K562 (cell line): ENCODE measurements at regions not wholly inside any gene's neighbourhood (a gene's known extent, or its start where the extent isn't known, plus 50 kb on each side); places are given as distances from the start of the nearest gene placed in this dataset.

Experiments
- ATAC-seq: fragments of 200-7000 bp; cut with Tn5 transposase; 3 replicates; pipeline ENCODE4 v1.9.1; 2020; ENCODE audit warnings: moderate library complexity
- BruUV-seq: library from RNA; stranded (reverse); fragments of 400-500 nt; replicated peaks from 2 replicates; lab custom pipeline; 2021; lab: Mats Ljungman, UMichigan
- CTCF ChIA-PET: fragments of 300-600 bp; formaldehyde crosslinking; extraction: SDS; loops from one replicate; lab custom pipeline; 2021; ENCODE audit warnings: low intra/inter-chr PET ratio; lab: Yijun Ruan, JAX
- POLR2A ChIA-PET: fragments of 300-600, 350-650 bp; sonication (Branson Sonifier 250); formaldehyde crosslinking; extraction: SDS; loops from one replicate; lab custom pipeline; 2021; ENCODE audit warnings: antibody characterized with exemption, inconsistent platforms; lab: Yijun Ruan, JAX
- DNase-seq, 4 experiments: peaks; one replicate each; pipeline versions ENCODE4 v3.0.0 to v3.0.0-alpha.2; 2011 to 2018; ENCODE audit warnings: low spot score in 3 of 4, mixed read lengths in 3 of 4; ENCODE audit errors: extremely low read depth in 1 of 4
- FAIRE-seq: peaks from 2 replicates; lab custom pipeline; 2011; peaks lifted over from hg19 to GRCh38; lab: Jason Lieb, UNC
- H2AFZ ChIP-seq: 2 replicates; pipeline ENCODE4 v1.6.0; 2011; ENCODE audit warnings: low read depth, low read length, control low read depth, inconsistent platforms
- H3K27ac ChIP-seq: fragments of 200-600 bp; 3 replicates; pipeline ENCODE4 v1.8.0; 2011; ENCODE audit warnings: low read depth, mild to moderate bottlenecking, control low read depth, inconsistent platforms, low read length, moderate library complexity, mixed read lengths; ENCODE audit errors: extremely low read depth
- H3K27me3 ChIP-seq, 2 experiments: fragments of 300-600 bp in 1 of 2; 2 replicates in 1 of 2; 3 replicates in 1 of 2; pipeline versions ENCODE4 v1.6.0 to v1.8.0; 2011; ENCODE audit warnings: inconsistent platforms in 2 of 2, low read length in 2 of 2, mild to moderate bottlenecking in 1 of 2, mixed read lengths in 1 of 2, moderate library complexity in 1 of 2; ENCODE audit not compliant: control insufficient read depth in 2 of 2, insufficient read depth in 2 of 2
- H3K36me3 ChIP-seq: fragments of 300-600 bp; 3 replicates; pipeline ENCODE4 v1.8.0; 2011; ENCODE audit warnings: mild to moderate bottlenecking, low read length, inconsistent platforms; ENCODE audit not compliant: control insufficient read depth, insufficient read depth
- H3K4me1 ChIP-seq, 2 experiments: fragments of 200-600 bp in 1 of 2; replicated peaks in 1 of 2; 2 replicates in 1 of 2; 3 replicates in 1 of 2; pipeline versions ENCODE4 v1.5.1 to v1.8.0; 2011; ENCODE audit warnings: inconsistent platforms in 2 of 2, low read length in 2 of 2, mild to moderate bottlenecking in 1 of 2, mixed read lengths in 1 of 2, moderate library complexity in 1 of 2; ENCODE audit not compliant: control insufficient read depth in 2 of 2, insufficient read depth in 2 of 2
- H3K4me2 ChIP-seq: 2 replicates; pipeline ENCODE4 v1.6.1; 2011; ENCODE audit warnings: low read length, control low read depth, inconsistent platforms, mixed read lengths; ENCODE audit not compliant: insufficient read depth
- H3K4me3 ChIP-seq: fragments of 200-600 bp; sonication (generic), shearing (Covaris generic); 2 replicates; pipeline ENCODE4 v1.5.1; 2016; ENCODE audit warnings: control low read depth, inconsistent platforms
- H3K79me2 ChIP-seq: fragments of 200-600 bp; 3 replicates; pipeline ENCODE4 v1.8.0; 2011; ENCODE audit warnings: low read length, inconsistent platforms; ENCODE audit not compliant: control insufficient read depth, insufficient read depth
- H3K9ac ChIP-seq, 2 experiments: 2 replicates each; pipeline versions ENCODE4 v1.6.0 to v1.6.1; 2011; ENCODE audit warnings: low read depth in 2 of 2, low read length in 2 of 2, control low read depth in 1 of 2, inconsistent platforms in 1 of 2, mild to moderate bottlenecking in 1 of 2, mixed read lengths in 1 of 2; ENCODE audit not compliant: insufficient read depth in 1 of 2
- H3K9me1 ChIP-seq: one replicate; pipeline ENCODE4 v1.6.0; 2011; ENCODE audit warnings: inconsistent platforms, mild to moderate bottlenecking, low read length, moderate library complexity; ENCODE audit not compliant: control insufficient read depth, insufficient read depth
- H3K9me3 ChIP-seq: replicated peaks from 2 replicates; pipeline ENCODE4 v1.5.1; 2011; ENCODE audit warnings: low read depth, low read length, inconsistent platforms; ENCODE audit not compliant: control insufficient read depth, insufficient read depth
- H4K20me1 ChIP-seq: replicated peaks from 2 replicates; pipeline ENCODE4 v1.6.1; 2011; ENCODE audit warnings: low read length, inconsistent platforms, mixed read lengths; ENCODE audit not compliant: control insufficient read depth, insufficient read depth
- CBX2 ChIP-seq: fragments of 200-600 bp; sonication (generic); IDR thresholded peaks from one replicate; pipeline ENCODE4 v1.6.1; 2012; ENCODE audit warnings: mild to moderate bottlenecking, low read length, inconsistent platforms; ENCODE audit not compliant: insufficient read depth, poor library complexity, severe bottlenecking
- CC2D1A ChIP-seq: fragments of 450-650 bp; IDR thresholded peaks from 2 replicates; pipeline ENCODE4 v1.6.1; 2017; ENCODE audit warnings: mild to moderate bottlenecking
- FIP1L1 ChIP-seq: fragments of 200-400 bp; formaldehyde crosslinking; IDR thresholded peaks from 2 replicates; pipeline ENCODE4 v1.6.1; 2018; ENCODE audit warnings: mild to moderate bottlenecking, low read depth, low read length; ENCODE audit not compliant: poor library complexity, severe bottlenecking
- LCOR ChIP-seq: sonication (generic); formaldehyde crosslinking; IDR thresholded peaks from 2 replicates; pipeline ENCODE4 v1.8.0; 2022; ENCODE audit warnings: mild to moderate bottlenecking, missing genetic modification reagents
- MCM7 ChIP-seq, 2 experiments: fragments of 450-650 bp; IDR thresholded peaks; 2 replicates each; pipeline ENCODE4 v1.6.1; 2016 to 2018
- RB1 ChIP-seq: fragments of 450-650 bp; IDR thresholded peaks from 2 replicates; pipeline ENCODE4 v1.6.1; 2017; ENCODE audit warnings: low read depth, mild to moderate bottlenecking
- RBM17 ChIP-seq: fragments of 200-400 bp; formaldehyde crosslinking; IDR thresholded peaks from 2 replicates; pipeline ENCODE4 v1.6.1; 2017; ENCODE audit warnings: low read depth, mild to moderate bottlenecking, low read length, borderline replicate concordance
- RCOR1 ChIP-seq, 2 experiments: IDR thresholded peaks; 2 replicates each; pipeline ENCODE4 v1.6.1; 2012; ENCODE audit warnings: low read depth in 2 of 2, low read length in 2 of 2, borderline replicate concordance in 1 of 2, improper control_type of control experiment in 1 of 2
- RREB1 ChIP-seq: fragments of 250-450 bp; sonication (Bioruptor Pico); IDR thresholded peaks from 2 replicates; pipeline ENCODE4 v1.4.0; 2020
- SAFB ChIP-seq: fragments of 200-400 bp; formaldehyde crosslinking; IDR thresholded peaks from 2 replicates; pipeline ENCODE4 v1.6.1; 2017; ENCODE audit warnings: low read depth, low read length, borderline replicate concordance
- ZBTB1 ChIP-seq: sonication (generic); formaldehyde crosslinking; IDR thresholded peaks from 2 replicates; pipeline ENCODE4 v1.8.1; 2023; ENCODE audit warnings: missing genetic modification reagents, low read depth, mild to moderate bottlenecking, borderline replicate concordance
- ZC3H11A ChIP-seq: IDR thresholded peaks from 2 replicates; pipeline ENCODE4 v1.6.1; 2012; ENCODE audit warnings: low read depth, low read length, improper control_type of control experiment
- WGBS: fragments of 100-300 bp; shearing (Covaris generic); methylation state at CpG from one replicate; pipeline ENCODE4 v1.1.6; 2016; ENCODE audit warnings: low coverage, mixed read lengths; ENCODE audit not compliant: insufficient coverage; ENCODE audit errors: missing lambda C conversion rate; 5-methylcytosine and 5-hydroxymethylcytosine counted together
- in situ Hi-C: fragments of 300-500 bp; cut with MboI; formaldehyde crosslinking; loops from 4 replicates; pipeline ENCODE4 v1.15.0; 2018; ENCODE audit warnings: inconsistent platforms, mixed read lengths
- intact Hi-C: fragments of 100-400 bp; cut with micrococcal nuclease; formaldehyde crosslinking; loops from 2 replicates; pipeline ENCODE4 v1.14.2; 2022
- TF ChIP-seq, protein P1 (sequence below): fragments of 250-450 bp; sonication (Bioruptor Pico); IDR thresholded peaks from 2 replicates; pipeline ENCODE4 v1.8.0; 2021; ENCODE audit warnings: moderate library complexity, mild to moderate bottlenecking, inconsistent platforms
- TF ChIP-seq, protein P2 (sequence below), 3 experiments: fragments of 200-800 bp in 1 of 3; sonication (Bioruptor generic) in 1 of 3; sonication (generic) in 1 of 3; formaldehyde crosslinking in 1 of 3; IDR thresholded peaks; 2 replicates each; pipeline versions ENCODE4 v1.6.1 to v1.8.0; 2016 to 2022; ENCODE audit warnings: mild to moderate bottlenecking in 2 of 3, missing compliant biosample characterization in 2 of 3, missing genetic modification characterization in 2 of 3, missing genetic modification reagents in 1 of 3
- TF ChIP-seq, protein P3 (sequence below), 2 experiments: fragments of 450-650 bp in 1 of 2; sonication (generic) in 1 of 2; formaldehyde crosslinking in 1 of 2; IDR thresholded peaks in 1 of 2; conservative IDR thresholded peaks in 1 of 2; 2 replicates each; pipeline versions ENCODE4 v1.6.1 to v1.8.1; 2016 to 2023; ENCODE audit warnings: mild to moderate bottlenecking in 2 of 2, moderate library complexity in 2 of 2, inconsistent platforms in 1 of 2, missing genetic modification reagents in 1 of 2

GRCh38 chr12:84627593-84627992 is 285.0 kb downstream of the SLC6A15 start:
- Histone ChIP-seq H3K9me3 (no peaks in the 10 kb centered on the region), H3K27ac (no peak overlapping the region), H3K4me1 (no peaks in the 10 kb centered on the region), H3K27me3 (no peaks in the 10 kb centered on the region), H3K36me3 (no peaks in the 10 kb centered on the region), H3K4me3 (no peak overlapping the region), H3K4me2 (no peak overlapping the region), H4K20me1 (no peaks in the 10 kb centered on the region), H3K9ac (no peak overlapping the region), H2AFZ (no peak overlapping the region), H3K79me2 (no peaks in the 10 kb centered on the region), H3K9me1 (no peaks in the 10 kb centered on the region)
- CTCF ChIA-PET, result no interaction called here
- ATAC-seq, result no peak
- 6% methylated on average over 3 of the region's 3 CpGs for WGBS
- FAIRE-seq, result no peak
- no TSS peak for BruUV-seq
- DNase-seq, result no peak
- in situ Hi-C loops, result no loop called here
- POLR2A ChIA-PET, result no interaction called here
- intact Hi-C loops, result no loop called here
- TF ChIP-seq RREB1 (CRISPR knock-in tag), result no peak
- TF ChIP-seq SAFB, result no peak
- TF ChIP-seq RBM17, result no peak
- no peak for TF ChIP-seq CC2D1A
- TF ChIP-seq FIP1L1, result no peak
- TF ChIP-seq RB1, result no peak
- TF ChIP-seq, protein P1, sequence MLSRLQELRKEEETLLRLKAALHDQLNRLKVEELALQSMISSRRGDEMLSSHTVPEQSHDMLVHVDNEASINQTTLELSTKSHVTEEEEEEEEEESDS (CRISPR knock-in tag), result no peak
- TF ChIP-seq, protein P2, sequence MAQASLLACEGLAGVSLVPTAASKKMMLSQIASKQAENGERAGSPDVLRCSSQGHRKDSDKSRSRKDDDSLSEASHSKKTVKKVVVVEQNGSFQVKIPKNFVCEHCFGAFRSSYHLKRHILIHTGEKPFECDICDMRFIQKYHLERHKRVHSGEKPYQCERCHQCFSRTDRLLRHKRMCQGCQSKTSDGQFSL (CRISPR knock-in tag; IDR thresholded peaks at IDR 0.05), result no peak
- TF ChIP-seq, protein P2 (tag; IDR thresholded peaks at IDR 0.05), result no peak
- no peak for TF ChIP-seq RCOR1 (IDR thresholded peaks at IDR 0.05; ENCODE audit: borderline replicate concordance in 1 of 2, low read depth in 2 of 2, low read length in 2 of 2)
- TF ChIP-seq, protein P3, sequence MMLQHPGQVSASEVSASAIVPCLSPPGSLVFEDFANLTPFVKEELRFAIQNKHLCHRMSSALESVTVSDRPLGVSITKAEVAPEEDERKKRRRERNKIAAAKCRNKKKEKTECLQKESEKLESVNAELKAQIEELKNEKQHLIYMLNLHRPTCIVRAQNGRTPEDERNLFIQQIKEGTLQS (IDR thresholded peaks at IDR 0.05), result no peak
- TF ChIP-seq, protein P3 (CRISPR knock-in tag; conservative IDR thresholded peaks at IDR 0.05), result no peak
- TF ChIP-seq MCM7 (IDR thresholded peaks at IDR 0.05), result no peak
- no peak for TF ChIP-seq LCOR (CRISPR knock-in tag)
- TF ChIP-seq ZBTB1 (CRISPR knock-in tag), result no peak
- TF ChIP-seq ZC3H11A, result no peak
- no peak for TF ChIP-seq CBX2
